Breast epithelium (tissue), 3 donors: ENCODE measurements at regions not wholly inside any gene's neighbourhood (a gene's known extent, or its start where the extent isn't known, plus 50 kb on each side); places are given as distances from the start of the nearest gene placed in this dataset.

Experiments used
- CTCF ChIP-seq, 3 donors: fragments of 450-650 bp; IDR thresholded peaks; one replicate each; pipeline ENCODE4 v1.5.1; 2016 to 2017; ENCODE audit warnings: antibody characterized with exemption in 3 of 3, mild to moderate bottlenecking in 3 of 3, moderate library complexity in 3 of 3
- POLR2A ChIP-seq: fragments of 450-650 bp; IDR thresholded peaks from one replicate; pipeline ENCODE4 v1.6.1; 2016; ENCODE audit warnings: antibody characterized with exemption, mild to moderate bottlenecking, moderate library complexity
- POLR2AphosphoS5 ChIP-seq, 3 donors: sonication (generic); formaldehyde crosslinking; IDR thresholded peaks; one replicate each; pipeline ENCODE4 v1.6.1; 2017; ENCODE audit warnings: antibody characterized with exemption in 3 of 3

GRCh38 chr1:219820551-219820950 is 107.8 kb downstream of the SLC30A10 start:
- TF ChIP-seq CTCF (IDR thresholded peaks at IDR 0.05) (no peak), POLR2A (no peak), POLR2AphosphoS5 (IDR thresholded peaks at IDR 0.05) (no peak)
